ENCODE measurements at regions not wholly inside any gene's neighbourhood (a gene's known extent, or its start where the extent isn't known, plus 50 kb on each side); places are given as distances from the start of the nearest gene placed in this dataset.

GRCh38 chr13:22103046-22104027, 432.5 kb downstream of the FGF9 start:
- TF ChIP-seq, protein P1, sequence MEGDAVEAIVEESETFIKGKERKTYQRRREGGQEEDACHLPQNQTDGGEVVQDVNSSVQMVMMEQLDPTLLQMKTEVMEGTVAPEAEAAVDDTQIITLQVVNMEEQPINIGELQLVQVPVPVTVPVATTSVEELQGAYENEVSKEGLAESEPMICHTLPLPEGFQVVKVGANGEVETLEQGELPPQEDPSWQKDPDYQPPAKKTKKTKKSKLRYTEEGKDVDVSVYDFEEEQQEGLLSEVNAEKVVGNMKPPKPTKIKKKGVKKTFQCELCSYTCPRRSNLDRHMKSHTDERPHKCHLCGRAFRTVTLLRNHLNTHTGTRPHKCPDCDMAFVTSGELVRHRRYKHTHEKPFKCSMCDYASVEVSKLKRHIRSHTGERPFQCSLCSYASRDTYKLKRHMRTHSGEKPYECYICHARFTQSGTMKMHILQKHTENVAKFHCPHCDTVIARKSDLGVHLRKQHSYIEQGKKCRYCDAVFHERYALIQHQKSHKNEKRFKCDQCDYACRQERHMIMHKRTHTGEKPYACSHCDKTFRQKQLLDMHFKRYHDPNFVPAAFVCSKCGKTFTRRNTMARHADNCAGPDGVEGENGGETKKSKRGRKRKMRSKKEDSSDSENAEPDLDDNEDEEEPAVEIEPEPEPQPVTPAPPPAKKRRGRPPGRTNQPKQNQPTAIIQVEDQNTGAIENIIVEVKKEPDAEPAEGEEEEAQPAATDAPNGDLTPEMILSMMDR (IDR thresholded peaks at IDR 0.05; ENCODE audit: insufficient read depth, low read depth, low read length) = no peak
- no peak for TF ChIP-seq EZH2 (IDR thresholded peaks at IDR 0.05; ENCODE audit: insufficient read depth, low read length)
